ENCODE measurements at regions not wholly inside any gene's neighbourhood (a gene's known extent, or its start where the extent isn't known, plus 50 kb on each side); places are given as distances from the start of the nearest gene placed in this dataset.

DNA sequence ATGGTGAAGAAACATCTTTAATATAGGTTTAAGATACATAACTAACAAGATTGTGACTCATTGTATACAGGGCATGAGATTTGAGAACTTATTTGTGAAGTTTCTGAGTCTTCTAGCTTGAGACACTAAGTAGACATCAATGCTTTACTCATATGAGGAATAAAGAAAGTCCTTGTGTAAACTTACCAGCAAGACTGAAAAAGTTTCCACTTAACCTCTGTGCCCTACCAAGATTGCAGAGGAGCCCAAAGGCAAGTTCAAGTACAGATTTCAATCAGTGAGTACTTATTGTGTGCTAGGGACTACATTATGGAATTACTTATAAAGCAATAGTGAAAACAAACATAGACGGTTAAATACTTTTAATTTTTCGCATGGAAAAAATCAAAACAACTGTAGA is 1041.2 kb upstream of the CELF4 start:
- TF ChIP-seq, protein P1, sequence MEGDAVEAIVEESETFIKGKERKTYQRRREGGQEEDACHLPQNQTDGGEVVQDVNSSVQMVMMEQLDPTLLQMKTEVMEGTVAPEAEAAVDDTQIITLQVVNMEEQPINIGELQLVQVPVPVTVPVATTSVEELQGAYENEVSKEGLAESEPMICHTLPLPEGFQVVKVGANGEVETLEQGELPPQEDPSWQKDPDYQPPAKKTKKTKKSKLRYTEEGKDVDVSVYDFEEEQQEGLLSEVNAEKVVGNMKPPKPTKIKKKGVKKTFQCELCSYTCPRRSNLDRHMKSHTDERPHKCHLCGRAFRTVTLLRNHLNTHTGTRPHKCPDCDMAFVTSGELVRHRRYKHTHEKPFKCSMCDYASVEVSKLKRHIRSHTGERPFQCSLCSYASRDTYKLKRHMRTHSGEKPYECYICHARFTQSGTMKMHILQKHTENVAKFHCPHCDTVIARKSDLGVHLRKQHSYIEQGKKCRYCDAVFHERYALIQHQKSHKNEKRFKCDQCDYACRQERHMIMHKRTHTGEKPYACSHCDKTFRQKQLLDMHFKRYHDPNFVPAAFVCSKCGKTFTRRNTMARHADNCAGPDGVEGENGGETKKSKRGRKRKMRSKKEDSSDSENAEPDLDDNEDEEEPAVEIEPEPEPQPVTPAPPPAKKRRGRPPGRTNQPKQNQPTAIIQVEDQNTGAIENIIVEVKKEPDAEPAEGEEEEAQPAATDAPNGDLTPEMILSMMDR (IDR thresholded peaks at IDR 0.05; ENCODE audit: extremely low read depth, insufficient read depth, missing control alignments), result no peak
- no peak for DNase-seq (ENCODE audit: low spot score)
- in situ Hi-C loops (cut with MboI; ENCODE audit: low pct_unique_long_range_greater_than_20kb, low sequenced_read_pairs, unreplicated experiment), result loop anchor here (25.0 kb wide), 1 partner anchor 330 kb away; no protein-coding TSS in a partner anchor

DNA sequence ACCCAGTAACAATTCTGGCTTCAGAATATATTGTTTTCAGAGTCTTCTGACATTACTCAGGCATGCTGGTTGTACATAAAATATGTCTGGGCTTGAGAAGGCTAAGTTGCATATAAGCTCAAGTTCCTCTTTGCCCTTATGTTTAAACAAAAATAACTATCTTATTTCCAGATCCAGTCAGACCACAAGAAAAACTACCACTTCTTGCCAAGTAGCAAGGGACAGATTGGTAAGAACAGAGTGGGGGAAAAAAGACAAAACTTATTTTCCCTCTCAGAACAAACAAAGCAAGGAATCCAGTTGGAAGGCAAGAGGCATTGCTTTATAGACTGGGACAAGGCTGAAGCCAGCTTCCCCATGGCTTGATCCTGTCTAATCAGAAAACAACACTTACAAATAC is 1036.7 kb upstream of the CELF4 start:
- no peak for DNase-seq (ENCODE audit: low spot score)
- in situ Hi-C loops (cut with MboI; ENCODE audit: low pct_unique_long_range_greater_than_20kb, low sequenced_read_pairs, unreplicated experiment), result loop anchor here (25.0 kb wide), 1 partner anchor 335 kb away; no protein-coding TSS in a partner anchor
- TF ChIP-seq, protein P1 (IDR thresholded peaks at IDR 0.05; ENCODE audit: extremely low read depth, insufficient read depth, missing control alignments), result no peak

DNA sequence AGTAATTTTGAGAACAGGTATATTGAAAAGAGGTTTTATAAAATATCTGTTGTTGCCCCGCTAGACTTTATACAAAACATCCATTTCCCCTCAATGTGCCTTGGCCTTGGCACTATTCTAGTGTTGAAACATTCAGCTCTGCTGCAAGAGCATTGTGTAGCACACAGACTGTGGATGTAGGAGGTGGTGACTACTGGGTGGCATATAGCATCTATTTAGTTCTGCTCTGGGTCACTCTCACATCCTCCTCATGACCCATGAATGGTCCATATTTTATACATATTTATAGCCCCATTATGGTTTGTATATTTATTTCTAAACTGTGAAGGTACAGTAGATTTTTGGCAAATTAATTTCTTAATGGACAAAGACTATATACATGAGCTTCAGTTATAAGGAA is 1022.0 kb upstream of the CELF4 start:
- DNase-seq (ENCODE audit: low spot score), result no peak
- TF ChIP-seq, protein P1 (IDR thresholded peaks at IDR 0.05; ENCODE audit: extremely low read depth, insufficient read depth, missing control alignments), result no peak
- in situ Hi-C loops (cut with MboI; ENCODE audit: low pct_unique_long_range_greater_than_20kb, low sequenced_read_pairs, unreplicated experiment), result no loop called here

DNA sequence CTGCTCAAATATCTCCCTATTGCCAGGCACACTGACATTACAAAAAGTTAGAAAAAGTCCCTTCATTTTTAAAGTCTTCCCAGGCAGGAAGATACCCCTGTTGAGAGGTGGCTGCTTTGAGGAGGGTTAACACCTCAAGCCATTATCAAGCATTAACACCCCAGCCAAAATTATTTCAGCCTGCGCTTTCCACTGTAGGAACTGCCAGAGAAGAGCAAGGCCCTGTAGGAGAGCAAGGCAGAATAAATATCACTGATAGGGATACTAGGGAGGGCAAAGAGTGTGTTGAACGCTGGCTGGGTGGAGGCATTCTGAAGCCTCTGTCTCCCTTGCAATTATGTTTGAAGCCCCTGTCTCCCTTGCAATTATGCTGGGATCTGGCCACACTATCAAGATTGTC is 1020.7 kb upstream of the CELF4 start:
- DNase-seq (ENCODE audit: low spot score), result no peak
- TF ChIP-seq, protein P1 (IDR thresholded peaks at IDR 0.05; ENCODE audit: extremely low read depth, insufficient read depth, missing control alignments), result no peak
- in situ Hi-C loops (cut with MboI; ENCODE audit: low pct_unique_long_range_greater_than_20kb, low sequenced_read_pairs, unreplicated experiment), result no loop called here

DNA sequence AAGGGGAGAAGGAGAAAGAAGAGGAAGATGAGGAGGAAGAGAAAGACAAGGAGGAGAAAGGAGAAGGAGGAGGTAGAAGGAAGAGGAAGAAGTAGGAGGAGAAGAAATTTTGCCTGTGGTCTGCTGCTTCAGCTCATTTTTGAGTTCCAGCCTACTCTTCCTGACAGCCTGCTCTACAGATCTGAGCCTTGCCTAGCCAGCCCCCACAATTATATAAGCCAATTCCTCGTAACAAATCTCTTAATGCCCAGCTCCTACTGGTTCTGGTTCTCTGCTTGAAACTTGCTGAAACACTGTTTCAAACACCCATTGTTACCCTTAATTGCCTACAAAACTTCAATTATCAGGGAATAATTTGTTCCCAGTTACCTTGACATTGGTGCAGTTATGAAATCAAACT is 1014.2 kb upstream of the CELF4 start:
- TF ChIP-seq, protein P1 (IDR thresholded peaks at IDR 0.05; ENCODE audit: extremely low read depth, insufficient read depth, missing control alignments), result no peak
- in situ Hi-C loops (cut with MboI; ENCODE audit: low pct_unique_long_range_greater_than_20kb, low sequenced_read_pairs, unreplicated experiment), result no loop called here
- DNase-seq (ENCODE audit: low spot score), result no peak

DNA sequence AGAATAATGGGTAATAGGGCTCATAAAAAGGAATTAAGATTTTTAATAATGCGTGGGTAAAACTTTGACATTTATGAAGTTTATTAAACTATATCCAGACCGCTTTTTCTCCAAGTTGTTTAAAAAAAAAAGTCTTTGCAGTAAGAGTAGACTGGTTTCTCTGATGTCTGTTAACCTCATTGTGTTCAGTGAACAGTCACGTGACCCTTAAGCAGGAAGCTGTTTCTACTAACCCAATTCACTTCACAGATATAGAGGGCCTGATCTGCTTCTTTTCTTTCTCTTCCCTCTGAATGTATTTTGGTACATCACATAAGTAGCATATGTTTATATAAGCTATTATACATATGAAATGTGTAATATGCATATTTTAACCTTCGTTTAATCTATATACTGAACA is 1011.3 kb upstream of the CELF4 start:
- TF ChIP-seq, protein P1 (IDR thresholded peaks at IDR 0.05; ENCODE audit: extremely low read depth, insufficient read depth, missing control alignments), result no peak
- DNase-seq (ENCODE audit: low spot score), result no peak
- in situ Hi-C loops (cut with MboI; ENCODE audit: low pct_unique_long_range_greater_than_20kb, low sequenced_read_pairs, unreplicated experiment), result no loop called here

DNA sequence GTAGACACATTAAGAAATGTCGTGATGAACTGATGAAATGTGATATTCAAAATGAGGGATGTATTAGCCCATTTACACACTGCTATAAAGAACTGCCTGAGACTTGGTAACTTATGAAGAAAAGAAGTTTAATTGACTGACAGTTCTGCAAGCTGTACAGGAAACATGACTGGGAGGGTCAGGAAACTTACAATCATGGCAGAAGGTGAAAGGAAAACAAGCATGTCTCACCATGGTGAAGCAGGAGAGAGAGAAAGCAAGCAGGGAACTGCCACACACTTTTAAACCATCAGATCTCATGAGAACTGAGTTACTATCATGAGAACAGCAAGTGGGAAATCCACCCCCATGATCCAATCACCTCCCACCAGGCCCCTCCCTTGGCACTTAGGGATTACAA is 1010.8 kb upstream of the CELF4 start:
- in situ Hi-C loops (cut with MboI; ENCODE audit: low pct_unique_long_range_greater_than_20kb, low sequenced_read_pairs, unreplicated experiment), result no loop called here
- TF ChIP-seq, protein P1 (IDR thresholded peaks at IDR 0.05; ENCODE audit: extremely low read depth, insufficient read depth, missing control alignments), result no peak
- no peak for DNase-seq (ENCODE audit: low spot score)
